SH-SY5Y (cell line): ENCODE measurements at regions not wholly inside any gene's neighbourhood (a gene's known extent, or its start where the extent isn't known, plus 50 kb on each side); places are given as distances from the start of the nearest gene placed in this dataset.

ENCODE experiments used
- GATA2 ChIP-seq: IDR thresholded peaks from 2 replicates; pipeline ENCODE4 v1.6.1; 2011; ENCODE audit warnings: mild to moderate bottlenecking, low read depth, low read length
- GATA3 ChIP-seq: IDR thresholded peaks from 2 replicates; pipeline ENCODE4 v1.6.1; 2011; ENCODE audit warnings: low read depth, mild to moderate bottlenecking, low read length, moderate library complexity

DNA sequence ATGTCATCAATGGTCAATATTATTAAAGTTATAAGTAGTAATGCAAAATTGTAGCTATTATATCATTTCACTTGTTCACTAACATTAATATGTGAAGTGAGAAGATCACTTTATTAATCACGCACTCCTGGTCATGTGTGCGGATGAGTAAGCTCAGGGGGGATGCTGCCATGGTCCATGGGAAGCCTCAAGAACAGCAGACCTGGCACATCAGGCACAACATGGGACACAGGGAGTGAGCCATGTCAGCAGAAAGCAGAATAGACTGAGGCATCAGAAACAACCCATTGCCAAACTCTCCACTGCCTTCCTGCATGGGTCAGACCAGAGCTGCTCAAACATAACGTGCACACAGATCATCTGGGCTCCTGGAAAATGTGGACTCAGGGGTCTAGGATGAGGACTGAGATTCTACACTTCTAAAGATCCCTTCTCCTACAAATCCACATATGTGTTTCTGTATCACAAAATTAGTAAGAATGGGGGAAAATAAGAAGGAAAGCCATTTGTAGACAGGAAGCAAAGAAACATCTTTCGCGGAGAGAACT lies 63.8 kb upstream of the VPREB1 start:
- TF ChIP-seq GATA2 (no peak), GATA3 (no peak)
